ENCODE measurements at regions not wholly inside any gene's neighbourhood (a gene's known extent, or its start where the extent isn't known, plus 50 kb on each side); places are given as distances from the start of the nearest gene placed in this dataset.
"Not testable (repeated sequence)": the region's sequence is repeated elsewhere in the genome, so short reads cannot be mapped to it uniquely, and the experiment has no call there.

GRCh38 chr18:23324861-23325260 lies 128.2 kb upstream of the RIOK3 start:
- H3K9ac ChIP-seq (ENCODE audit: insufficient read depth, low read length): no peak overlapping the region
- no peaks in the 10 kb centered on the region for H4K20me1 ChIP-seq (ENCODE audit: control insufficient read depth, extremely low read depth, insufficient read depth, low read length)
- H3K36me3 ChIP-seq (ENCODE audit: control insufficient read depth, insufficient read depth, low read length): no peaks in the 10 kb centered on the region
- no peaks in the 10 kb centered on the region for H3K9me3 ChIP-seq (ENCODE audit: control insufficient read depth, insufficient read depth, low read depth, low read length)
- H3K27me3 ChIP-seq (ENCODE audit: control insufficient read depth, insufficient read depth, low read length): no peaks in the 10 kb centered on the region
- H2AFZ ChIP-seq (ENCODE audit: low read length): no peak overlapping the region
- no peak for DNase-seq (ENCODE audit: low read depth in 2 of 2)
- no peak overlapping the region for H3K4me2 ChIP-seq (ENCODE audit: extremely low read depth, insufficient read depth, low read length)
- H3K27ac ChIP-seq (ENCODE audit: insufficient read depth, low read length): no peak overlapping the region
- no peaks in the 10 kb centered on the region for H3K79me2 ChIP-seq (ENCODE audit: control insufficient read depth, insufficient read depth, low read length)
- no peaks in the 10 kb centered on the region for H3K4me1 ChIP-seq (ENCODE audit: control insufficient read depth, extremely low read depth, insufficient read depth, low read length)
- H3K4me3 ChIP-seq (replicated peaks in 1 of 4; ENCODE audit: control extremely low read depth in 1 of 4, insufficient read depth in 1 of 4, low read depth in 3 of 4, low read length in 4 of 4): no peak overlapping the region
- no peak for TF ChIP-seq CTCF (conservative IDR thresholded peaks at IDR 0.05 in 1 of 2, IDR thresholded peaks at IDR 0.05 in 1 of 2; ENCODE audit: low read depth in 1 of 2, low read length in 2 of 2)
- TF ChIP-seq EZH2 (IDR thresholded peaks at IDR 0.05; ENCODE audit: low read length, missing control alignments): no peak

GRCh38 chr18:23329671-23330070 lies 123.4 kb upstream of the RIOK3 start:
- H3K9me3 ChIP-seq (ENCODE audit: control insufficient read depth, insufficient read depth, low read depth, low read length); H3K4me1 ChIP-seq (ENCODE audit: control insufficient read depth, extremely low read depth, insufficient read depth, low read length); H3K9ac ChIP-seq (ENCODE audit: insufficient read depth, low read length): not testable (repeated sequence)

DNA sequence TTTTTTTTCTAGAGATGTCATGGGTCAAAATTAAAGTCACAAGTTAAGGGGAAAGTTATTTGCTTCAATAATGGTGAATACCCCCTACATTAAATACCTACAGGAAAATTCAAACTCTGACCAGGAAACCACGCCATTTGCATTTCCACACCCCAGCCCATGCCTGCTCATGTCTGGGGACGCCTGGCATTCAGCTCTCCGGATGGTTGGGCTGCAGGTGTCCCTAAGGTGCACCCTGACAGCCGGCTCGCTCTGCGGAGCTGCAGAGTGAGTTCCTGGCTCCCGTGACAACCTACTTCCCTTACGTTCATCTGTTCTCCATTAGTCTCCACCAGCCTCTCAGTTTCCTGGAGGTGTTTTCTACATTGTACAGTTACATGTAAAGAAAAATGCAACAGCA lies 122.7 kb upstream of the RIOK3 start:
- no peaks in the 10 kb centered on the region for H3K4me1 ChIP-seq (ENCODE audit: control insufficient read depth, extremely low read depth, insufficient read depth, low read length)
- H3K79me2 ChIP-seq (ENCODE audit: control insufficient read depth, insufficient read depth, low read length): no peaks in the 10 kb centered on the region
- no peak overlapping the region for H3K27ac ChIP-seq (ENCODE audit: insufficient read depth, low read length)
- H4K20me1 ChIP-seq (ENCODE audit: control insufficient read depth, extremely low read depth, insufficient read depth, low read length): no peaks in the 10 kb centered on the region
- no peak overlapping the region for H3K9ac ChIP-seq (ENCODE audit: insufficient read depth, low read length)
- no peak overlapping the region for H3K4me2 ChIP-seq (ENCODE audit: extremely low read depth, insufficient read depth, low read length)
- H3K9me3 ChIP-seq (ENCODE audit: control insufficient read depth, insufficient read depth, low read depth, low read length): no peaks in the 10 kb centered on the region
- no peak overlapping the region for H3K4me3 ChIP-seq (replicated peaks in 1 of 4; ENCODE audit: control extremely low read depth in 1 of 4, insufficient read depth in 1 of 4, low read depth in 3 of 4, low read length in 4 of 4)
- no peaks in the 10 kb centered on the region for H3K27me3 ChIP-seq (ENCODE audit: control insufficient read depth, insufficient read depth, low read length)
- no peaks in the 10 kb centered on the region for H3K36me3 ChIP-seq (ENCODE audit: control insufficient read depth, insufficient read depth, low read length)
- no peak for DNase-seq (ENCODE audit: low read depth in 2 of 2)
- no peak overlapping the region for H2AFZ ChIP-seq (ENCODE audit: low read length)
- no peak for TF ChIP-seq EZH2 (IDR thresholded peaks at IDR 0.05; ENCODE audit: low read length, missing control alignments)
- no peak for TF ChIP-seq CTCF (conservative IDR thresholded peaks at IDR 0.05 in 1 of 2, IDR thresholded peaks at IDR 0.05 in 1 of 2; ENCODE audit: low read depth in 1 of 2, low read length in 2 of 2)

More at GRCh38 chr18:23329671-23330070, 123.4 kb upstream of the RIOK3 start:
- H3K27me3 ChIP-seq (ENCODE audit: control insufficient read depth, insufficient read depth, low read length); H3K27ac ChIP-seq (ENCODE audit: insufficient read depth, low read length); DNase-seq (ENCODE audit: low read depth in 2 of 2); H3K4me2 ChIP-seq (ENCODE audit: extremely low read depth, insufficient read depth, low read length); H4K20me1 ChIP-seq (ENCODE audit: control insufficient read depth, extremely low read depth, insufficient read depth, low read length); H2AFZ ChIP-seq (ENCODE audit: low read length); H3K36me3 ChIP-seq (ENCODE audit: control insufficient read depth, insufficient read depth, low read length); H3K79me2 ChIP-seq (ENCODE audit: control insufficient read depth, insufficient read depth, low read length); H3K4me3 ChIP-seq (replicated peaks in 1 of 4; ENCODE audit: control extremely low read depth in 1 of 4, insufficient read depth in 1 of 4, low read depth in 3 of 4, low read length in 4 of 4): not testable (repeated sequence)

All from fibroblast of lung (primary cell).